GM12872 (cell line): ENCODE measurements at regions not wholly inside any gene's neighbourhood (a gene's known extent, or its start where the extent isn't known, plus 50 kb on each side); places are given as distances from the start of the nearest gene placed in this dataset.

Experiments
- CTCF ChIP-seq: IDR thresholded peaks from 3 replicates; pipeline ENCODE4 v1.5.1; 2011; ENCODE audit warnings: low read depth, mild to moderate bottlenecking, low read length, moderate library complexity; ENCODE audit not compliant: insufficient read depth

- TF ChIP-seq CTCF: no peak
Measured at GRCh38 chr5:84961193-84961592, 576.5 kb upstream of the EDIL3 start.

- no peak for TF ChIP-seq CTCF
Measured at GRCh38 chr5:84961903-84962302, 577.2 kb upstream of the EDIL3 start.

GRCh38 chr5:84983093-84983492 lies 598.4 kb upstream of the EDIL3 start:
- no peak for TF ChIP-seq CTCF

GRCh38 chr5:84985148-84985547 lies 600.5 kb upstream of the EDIL3 start:
- TF ChIP-seq CTCF: no peak

GRCh38 chr5:84986688-84987087 lies 602.0 kb upstream of the EDIL3 start:
- TF ChIP-seq CTCF: no peak

- TF ChIP-seq CTCF: no peak
Measured at GRCh38 chr5:85000671-85001070, 616.0 kb upstream of the EDIL3 start.

- no peak for TF ChIP-seq CTCF
Measured at GRCh38 chr5:85010014-85010562, 625.4 kb upstream of the EDIL3 start.

GRCh38 chr5:85017261-85017660 lies 632.6 kb upstream of the EDIL3 start:
- no peak for TF ChIP-seq CTCF
